Fibroblast of lung (primary cell): ENCODE measurements at regions not wholly inside any gene's neighbourhood (a gene's known extent, or its start where the extent isn't known, plus 50 kb on each side); places are given as distances from the start of the nearest gene placed in this dataset.

Source experiments
- EZH2 ChIP-seq: IDR thresholded peaks from 2 replicates; pipeline ENCODE4 v1.5.1; 2012; ENCODE audit warnings: low read length, control low read depth, mild to moderate bottlenecking; ENCODE audit errors: missing control alignments
- TF ChIP-seq, protein P1 (sequence below), 2 donors: IDR thresholded peaks in 1 of 2; conservative IDR thresholded peaks in 1 of 2; 1 replicate in 1 of 2; 2 replicates in 1 of 2; pipeline ENCODE4 v1.5.1; 2011 to 2012; ENCODE audit warnings: low read length in 2 of 2, control low read depth in 1 of 2, inconsistent platforms in 1 of 2, low read depth in 1 of 2, mild to moderate bottlenecking in 1 of 2

DNA sequence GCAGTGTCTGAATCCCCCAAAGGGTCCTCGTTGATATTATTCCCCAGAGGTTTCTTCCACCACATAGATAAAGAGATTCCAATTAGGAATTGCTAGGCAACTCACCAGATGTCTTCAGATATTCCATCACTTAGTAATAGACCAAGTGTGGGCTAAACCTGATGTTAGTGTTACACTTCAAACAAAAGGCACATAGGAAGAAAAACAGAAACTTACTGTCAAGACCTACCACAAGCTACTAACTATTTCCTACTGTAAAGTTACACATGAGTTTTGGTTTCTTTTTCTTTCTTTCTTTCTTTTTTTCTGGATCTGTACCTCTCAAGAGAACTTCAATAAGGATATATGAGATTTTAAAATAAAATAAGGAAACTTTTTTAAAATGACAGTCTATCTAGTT is 879.1 kb upstream of the NEGR1 start:
- TF ChIP-seq, protein P1, sequence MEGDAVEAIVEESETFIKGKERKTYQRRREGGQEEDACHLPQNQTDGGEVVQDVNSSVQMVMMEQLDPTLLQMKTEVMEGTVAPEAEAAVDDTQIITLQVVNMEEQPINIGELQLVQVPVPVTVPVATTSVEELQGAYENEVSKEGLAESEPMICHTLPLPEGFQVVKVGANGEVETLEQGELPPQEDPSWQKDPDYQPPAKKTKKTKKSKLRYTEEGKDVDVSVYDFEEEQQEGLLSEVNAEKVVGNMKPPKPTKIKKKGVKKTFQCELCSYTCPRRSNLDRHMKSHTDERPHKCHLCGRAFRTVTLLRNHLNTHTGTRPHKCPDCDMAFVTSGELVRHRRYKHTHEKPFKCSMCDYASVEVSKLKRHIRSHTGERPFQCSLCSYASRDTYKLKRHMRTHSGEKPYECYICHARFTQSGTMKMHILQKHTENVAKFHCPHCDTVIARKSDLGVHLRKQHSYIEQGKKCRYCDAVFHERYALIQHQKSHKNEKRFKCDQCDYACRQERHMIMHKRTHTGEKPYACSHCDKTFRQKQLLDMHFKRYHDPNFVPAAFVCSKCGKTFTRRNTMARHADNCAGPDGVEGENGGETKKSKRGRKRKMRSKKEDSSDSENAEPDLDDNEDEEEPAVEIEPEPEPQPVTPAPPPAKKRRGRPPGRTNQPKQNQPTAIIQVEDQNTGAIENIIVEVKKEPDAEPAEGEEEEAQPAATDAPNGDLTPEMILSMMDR (conservative IDR thresholded peaks at IDR 0.05 in 1 of 2, IDR thresholded peaks at IDR 0.05 in 1 of 2; ENCODE audit: low read depth in 1 of 2, low read length in 2 of 2): no peak
- no peak for TF ChIP-seq EZH2
